GM23338 (cell line): ENCODE measurements at regions not wholly inside any gene's neighbourhood (a gene's known extent, or its start where the extent isn't known, plus 50 kb on each side); places are given as distances from the start of the nearest gene placed in this dataset.

Experiments
- ATAC-seq: fragments of 200-7000 bp; cut with Tn5 transposase; 3 replicates; pipeline ENCODE4 v1.9.1; 2020
- DNase-seq: peaks from one replicate; pipeline ENCODE4 v3.0.0-alpha.2; 2015; ENCODE audit warnings: low spot score
- H2AFZ ChIP-seq: fragments of 200-600 bp; sonication (generic); 2 replicates; pipeline ENCODE4 v1.8.0; 2016; ENCODE audit warnings: antibody characterized with exemption, mild to moderate bottlenecking, moderate library complexity
- H3F3A ChIP-seq: fragments of 200-600 bp; sonication (generic); replicated peaks from 2 replicates; pipeline ENCODE4 v1.8.0; 2017; ENCODE audit warnings: antibody characterized with exemption, mixed run types, low read depth
- H3K27ac ChIP-seq: fragments of 200-600 bp; sonication (generic); 2 replicates; pipeline ENCODE4 v1.6.1; 2016; ENCODE audit warnings: low read depth
- H3K27me3 ChIP-seq: fragments of 200-600 bp; sonication (generic); 2 replicates; pipeline ENCODE4 v1.8.0; 2016; ENCODE audit warnings: mild to moderate bottlenecking, mixed run types, moderate library complexity; ENCODE audit not compliant: insufficient read depth
- H3K36me3 ChIP-seq: fragments of 200-600 bp; sonication (generic); 2 replicates; pipeline ENCODE4 v1.8.0; 2016; ENCODE audit warnings: mild to moderate bottlenecking; ENCODE audit not compliant: insufficient read depth
- H3K4me1 ChIP-seq: fragments of 200-600 bp; sonication (generic); 2 replicates; pipeline ENCODE4 v1.8.0; 2016; ENCODE audit warnings: mild to moderate bottlenecking, moderate library complexity; ENCODE audit not compliant: insufficient read depth
- H3K4me2 ChIP-seq: fragments of 200-600 bp; sonication (generic); 2 replicates; pipeline ENCODE4 v1.7.1; 2017; ENCODE audit warnings: mixed run types
- H3K4me3 ChIP-seq: fragments of 200-600 bp; sonication (generic); 2 replicates; pipeline ENCODE4 v1.6.1; 2016; ENCODE audit warnings: mixed run types
- H3K79me2 ChIP-seq: fragments of 200-600 bp; sonication (generic); replicated peaks from 2 replicates; pipeline ENCODE4 v1.8.0; 2017; ENCODE audit warnings: mild to moderate bottlenecking; ENCODE audit not compliant: insufficient read depth
- H3K9me2 ChIP-seq: fragments of 200-600 bp; sonication (generic); 2 replicates; pipeline ENCODE4 v1.8.0; 2017; ENCODE audit not compliant: insufficient read depth
- H4K20me1 ChIP-seq: fragments of 200-600 bp; sonication (generic); replicated peaks from 2 replicates; pipeline ENCODE4 v1.8.0; 2017; ENCODE audit warnings: mild to moderate bottlenecking; ENCODE audit not compliant: insufficient read depth
- H3K27ac Mint-ChIP-seq: 2 replicates; pipeline ENCODE4 v1.8.0; 2020; ENCODE audit warnings: inconsistent platforms, mild to moderate bottlenecking, moderate library complexity, mixed read lengths
- H3K27me3 Mint-ChIP-seq: 3 replicates; pipeline ENCODE4 v1.8.0; 2022; ENCODE audit warnings: low read depth, mild to moderate bottlenecking, moderate library complexity, mixed read lengths, inconsistent platforms; ENCODE audit not compliant: insufficient read depth, poor library complexity
- H3K36me3 Mint-ChIP-seq: 3 replicates; pipeline ENCODE4 v1.8.0; 2021; ENCODE audit warnings: low read depth, mild to moderate bottlenecking, inconsistent platforms, moderate library complexity, mixed read lengths
- H3K4me1 Mint-ChIP-seq: 3 replicates; pipeline ENCODE4 v1.8.0; 2020; ENCODE audit warnings: mild to moderate bottlenecking, inconsistent platforms, mixed read lengths
- H3K4me3 Mint-ChIP-seq: 3 replicates; pipeline ENCODE4 v1.8.0; 2021; ENCODE audit warnings: moderate library complexity, mild to moderate bottlenecking, inconsistent platforms, mixed read lengths
- H3K9me3 Mint-ChIP-seq: 3 replicates; pipeline ENCODE4 v1.8.0; 2020; ENCODE audit warnings: moderate library complexity, mild to moderate bottlenecking, inconsistent platforms, mixed read lengths
- CREB1 ChIP-seq: fragments of 250-450 bp; sonication (Bioruptor Pico); IDR thresholded peaks from 2 replicates; pipeline ENCODE4 v1.5.0; 2020; ENCODE audit warnings: low read depth, mild to moderate bottlenecking, moderate library complexity
- EZH2phosphoT487 ChIP-seq: fragments of 200-600 bp; sonication (generic); IDR thresholded peaks from one replicate; pipeline ENCODE4 v1.8.1; 2018; ENCODE audit warnings: antibody characterized with exemption; ENCODE audit not compliant: unreplicated experiment
- JUNB ChIP-seq: IDR thresholded peaks from one replicate; pipeline ENCODE4 v1.6.1; 2016; ENCODE audit warnings: antibody characterized with exemption; ENCODE audit not compliant: unreplicated experiment
- NANOG ChIP-seq: IDR thresholded peaks from 2 replicates; pipeline ENCODE4 v1.6.1; 2016; ENCODE audit warnings: antibody characterized with exemption, borderline replicate concordance
- STAT1 ChIP-seq: IDR thresholded peaks from one replicate; pipeline ENCODE4 v1.6.1; 2016; ENCODE audit warnings: antibody characterized with exemption; ENCODE audit not compliant: unreplicated experiment
- ZNF114 ChIP-seq: fragments of 250-450 bp; sonication (Bioruptor Pico); IDR thresholded peaks from 2 replicates; pipeline ENCODE4 v1.5.0; 2020; ENCODE audit warnings: mild to moderate bottlenecking, moderate library complexity
- ZNF331 ChIP-seq: fragments of 250-450 bp; sonication (Bioruptor Pico); IDR thresholded peaks from 2 replicates; pipeline ENCODE4 v1.5.0; 2020; ENCODE audit warnings: low read depth, mild to moderate bottlenecking, moderate library complexity
- TF ChIP-seq, protein P1 (sequence below): IDR thresholded peaks from 2 replicates; pipeline ENCODE4 v1.6.1; 2016; ENCODE audit warnings: antibody characterized with exemption
- TF ChIP-seq, protein P2 (sequence below), 2 experiments: fragments of 200-600 bp in 1 of 2; sonication (generic) in 1 of 2; conservative IDR thresholded peaks; 2 replicates each; pipeline versions ENCODE4 v1.5.1 to v1.6.1; 2016 to 2017; ENCODE audit warnings: antibody characterized with exemption in 2 of 2, low read depth in 2 of 2, mild to moderate bottlenecking in 2 of 2, moderate library complexity in 1 of 2
- TF ChIP-seq, protein P3 (sequence below): IDR thresholded peaks from one replicate; pipeline ENCODE4 v1.6.1; 2018; ENCODE audit warnings: antibody characterized with exemption; ENCODE audit not compliant: unreplicated experiment

DNA sequence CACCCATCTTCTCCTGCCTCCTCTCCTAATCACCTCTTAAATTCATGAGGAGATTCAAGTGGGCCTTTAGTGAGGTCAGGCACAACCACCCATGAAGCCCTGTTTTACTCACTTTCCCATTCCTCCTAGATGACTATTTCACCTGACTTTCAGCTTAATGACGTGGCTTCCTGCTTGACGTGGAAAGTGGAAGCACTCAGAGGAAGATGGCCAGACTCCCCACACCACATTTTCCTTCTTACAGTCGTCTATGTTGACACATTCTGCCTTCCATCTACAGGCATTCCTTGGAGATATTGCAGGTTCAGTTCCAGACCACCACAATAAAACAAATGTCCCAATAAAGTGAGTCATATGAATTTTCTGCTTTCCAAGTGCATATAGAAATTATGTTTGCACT lies 146.4 kb upstream of the TAS2R1 start:
- no peaks in the 10 kb centered on the region for H3F3A ChIP-seq
- DNase-seq (no peak), ATAC-seq (no peak)
- no peaks in the 10 kb centered on the region for H3K27me3 ChIP-seq
- no peaks in the 10 kb centered on the region for H3K79me2 ChIP-seq
- H2AFZ ChIP-seq, result no peak overlapping the region
- no peak overlapping the region for H3K4me3 ChIP-seq
- H3K27ac ChIP-seq, result no peak overlapping the region
- no peaks in the 10 kb centered on the region for H3K4me1 ChIP-seq
- TF ChIP-seq ZNF331 (CRISPR knock-in tag) (no peak), STAT1 (no peak)
- H3K4me2 ChIP-seq, result no peak overlapping the region
- H3K36me3 ChIP-seq, result no peaks in the 10 kb centered on the region
- no peaks in the 10 kb centered on the region for H3K27me3 Mint-ChIP-seq
- 0 out of 2 replicates have a peak, but pooled peaks cover 10% of the 10 kb centered on the region for H3K9me2 ChIP-seq
- H3K9me3 Mint-ChIP-seq, result peaks cover 4% of the 10 kb centered on the region
- peaks cover 3% of the 10 kb centered on the region; the same call in 1 of the 3 replicates for H3K36me3 Mint-ChIP-seq
- H3K4me3 Mint-ChIP-seq, result no peak overlapping the region
- no peak overlapping the region for H3K27ac Mint-ChIP-seq
- H3K4me1 Mint-ChIP-seq, result no peaks in the 10 kb centered on the region
- no peaks in the 10 kb centered on the region for H4K20me1 ChIP-seq

DNA sequence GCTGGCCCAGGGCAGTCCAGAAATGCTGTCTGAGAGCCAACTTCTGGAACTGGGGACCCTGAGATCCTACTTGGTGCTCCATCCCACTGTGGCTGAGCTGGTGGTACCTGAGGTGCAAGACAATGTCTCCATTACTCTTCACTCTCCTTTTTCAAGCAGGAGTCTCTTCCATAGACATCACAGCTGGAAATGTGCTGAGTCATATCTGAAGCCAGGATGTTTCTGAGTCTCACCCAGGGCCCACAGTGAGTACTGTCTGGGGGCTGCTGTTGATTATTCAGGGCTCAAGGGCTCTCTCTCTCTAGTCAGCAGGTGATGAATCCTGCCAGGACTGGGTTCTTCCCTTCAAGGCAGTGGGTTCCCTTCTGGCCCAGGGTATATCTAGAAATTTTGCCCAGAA lies 145.2 kb upstream of the TAS2R1 start:
- Mint-ChIP-seq H3K4me1 (no peaks in the 10 kb centered on the region), H3K27ac (no peak overlapping the region), H3K4me3 (no peak overlapping the region), H3K9me3 (peaks cover 4% of the 10 kb centered on the region), H3K27me3 (no peaks in the 10 kb centered on the region), H3K36me3 (peaks cover under 1% of the 10 kb centered on the region; the same call in 1 of the 3 replicates)
- H3K4me1 ChIP-seq, result no peaks in the 10 kb centered on the region
- DNase-seq (no peak), ATAC-seq (no peak)
- no peak overlapping the region for H3K4me3 ChIP-seq
- no peaks in the 10 kb centered on the region for H4K20me1 ChIP-seq
- H3K27me3 ChIP-seq, result no peaks in the 10 kb centered on the region
- no peaks in the 10 kb centered on the region for H3K36me3 ChIP-seq
- H3K9me2 ChIP-seq, result 0 out of 2 replicates have a peak, but pooled peaks cover 10% of the 10 kb centered on the region
- H3K4me2 ChIP-seq, result no peak overlapping the region
- no peaks in the 10 kb centered on the region for H3F3A ChIP-seq
- H3K27ac ChIP-seq, result no peak overlapping the region
- no peak overlapping the region for H2AFZ ChIP-seq
- H3K79me2 ChIP-seq, result no peaks in the 10 kb centered on the region
- TF ChIP-seq, protein P1, sequence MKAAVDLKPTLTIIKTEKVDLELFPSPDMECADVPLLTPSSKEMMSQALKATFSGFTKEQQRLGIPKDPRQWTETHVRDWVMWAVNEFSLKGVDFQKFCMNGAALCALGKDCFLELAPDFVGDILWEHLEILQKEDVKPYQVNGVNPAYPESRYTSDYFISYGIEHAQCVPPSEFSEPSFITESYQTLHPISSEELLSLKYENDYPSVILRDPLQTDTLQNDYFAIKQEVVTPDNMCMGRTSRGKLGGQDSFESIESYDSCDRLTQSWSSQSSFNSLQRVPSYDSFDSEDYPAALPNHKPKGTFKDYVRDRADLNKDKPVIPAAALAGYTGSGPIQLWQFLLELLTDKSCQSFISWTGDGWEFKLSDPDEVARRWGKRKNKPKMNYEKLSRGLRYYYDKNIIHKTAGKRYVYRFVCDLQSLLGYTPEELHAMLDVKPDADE, result no peak
- no peak for TF ChIP-seq ZNF114
- TF ChIP-seq, protein P2, sequence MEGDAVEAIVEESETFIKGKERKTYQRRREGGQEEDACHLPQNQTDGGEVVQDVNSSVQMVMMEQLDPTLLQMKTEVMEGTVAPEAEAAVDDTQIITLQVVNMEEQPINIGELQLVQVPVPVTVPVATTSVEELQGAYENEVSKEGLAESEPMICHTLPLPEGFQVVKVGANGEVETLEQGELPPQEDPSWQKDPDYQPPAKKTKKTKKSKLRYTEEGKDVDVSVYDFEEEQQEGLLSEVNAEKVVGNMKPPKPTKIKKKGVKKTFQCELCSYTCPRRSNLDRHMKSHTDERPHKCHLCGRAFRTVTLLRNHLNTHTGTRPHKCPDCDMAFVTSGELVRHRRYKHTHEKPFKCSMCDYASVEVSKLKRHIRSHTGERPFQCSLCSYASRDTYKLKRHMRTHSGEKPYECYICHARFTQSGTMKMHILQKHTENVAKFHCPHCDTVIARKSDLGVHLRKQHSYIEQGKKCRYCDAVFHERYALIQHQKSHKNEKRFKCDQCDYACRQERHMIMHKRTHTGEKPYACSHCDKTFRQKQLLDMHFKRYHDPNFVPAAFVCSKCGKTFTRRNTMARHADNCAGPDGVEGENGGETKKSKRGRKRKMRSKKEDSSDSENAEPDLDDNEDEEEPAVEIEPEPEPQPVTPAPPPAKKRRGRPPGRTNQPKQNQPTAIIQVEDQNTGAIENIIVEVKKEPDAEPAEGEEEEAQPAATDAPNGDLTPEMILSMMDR (conservative IDR thresholded peaks at IDR 0.05; ENCODE audit: low read depth in 2 of 2), result no peak
- no peak for TF ChIP-seq NANOG
- TF ChIP-seq EZH2phosphoT487, result no peak
- TF ChIP-seq STAT1, result no peak
- TF ChIP-seq, protein P3, sequence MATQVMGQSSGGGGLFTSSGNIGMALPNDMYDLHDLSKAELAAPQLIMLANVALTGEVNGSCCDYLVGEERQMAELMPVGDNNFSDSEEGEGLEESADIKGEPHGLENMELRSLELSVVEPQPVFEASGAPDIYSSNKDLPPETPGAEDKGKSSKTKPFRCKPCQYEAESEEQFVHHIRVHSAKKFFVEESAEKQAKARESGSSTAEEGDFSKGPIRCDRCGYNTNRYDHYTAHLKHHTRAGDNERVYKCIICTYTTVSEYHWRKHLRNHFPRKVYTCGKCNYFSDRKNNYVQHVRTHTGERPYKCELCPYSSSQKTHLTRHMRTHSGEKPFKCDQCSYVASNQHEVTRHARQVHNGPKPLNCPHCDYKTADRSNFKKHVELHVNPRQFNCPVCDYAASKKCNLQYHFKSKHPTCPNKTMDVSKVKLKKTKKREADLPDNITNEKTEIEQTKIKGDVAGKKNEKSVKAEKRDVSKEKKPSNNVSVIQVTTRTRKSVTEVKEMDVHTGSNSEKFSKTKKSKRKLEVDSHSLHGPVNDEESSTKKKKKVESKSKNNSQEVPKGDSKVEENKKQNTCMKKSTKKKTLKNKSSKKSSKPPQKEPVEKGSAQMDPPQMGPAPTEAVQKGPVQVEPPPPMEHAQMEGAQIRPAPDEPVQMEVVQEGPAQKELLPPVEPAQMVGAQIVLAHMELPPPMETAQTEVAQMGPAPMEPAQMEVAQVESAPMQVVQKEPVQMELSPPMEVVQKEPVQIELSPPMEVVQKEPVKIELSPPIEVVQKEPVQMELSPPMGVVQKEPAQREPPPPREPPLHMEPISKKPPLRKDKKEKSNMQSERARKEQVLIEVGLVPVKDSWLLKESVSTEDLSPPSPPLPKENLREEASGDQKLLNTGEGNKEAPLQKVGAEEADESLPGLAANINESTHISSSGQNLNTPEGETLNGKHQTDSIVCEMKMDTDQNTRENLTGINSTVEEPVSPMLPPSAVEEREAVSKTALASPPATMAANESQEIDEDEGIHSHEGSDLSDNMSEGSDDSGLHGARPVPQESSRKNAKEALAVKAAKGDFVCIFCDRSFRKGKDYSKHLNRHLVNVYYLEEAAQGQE, result no peak
- TF ChIP-seq JUNB, result no peak
- no peak for TF ChIP-seq CREB1 (CRISPR knock-in tag)
- no peak for TF ChIP-seq ZNF331 (CRISPR knock-in tag)
